ENCODE measurements at regions not wholly inside any gene's neighbourhood (a gene's known extent, or its start where the extent isn't known, plus 50 kb on each side); places are given as distances from the start of the nearest gene placed in this dataset.
"Not testable (repeated sequence)": the region's sequence is repeated elsewhere in the genome, so short reads cannot be mapped to it uniquely, and the experiment has no call there.

GRCh38 chr3:27779176-27779575, 57.1 kb upstream of the EOMES start:
- DNase-seq: no peak

GRCh38 chr3:27789420-27789819, 67.3 kb upstream of the EOMES start:
- DNase-seq: no peak

GRCh38 chr3:27791956-27792355, 69.8 kb upstream of the EOMES start:
- no peak for DNase-seq

GRCh38 chr3:27792869-27793268, 70.7 kb upstream of the EOMES start:
- no peak for DNase-seq

- DNase-seq: no peak
These were observed 72.1 kb upstream of the EOMES start for GRCh38 chr3:27794211-27794610.

- no peak for DNase-seq
These were observed 74.3 kb upstream of the EOMES start for GRCh38 chr3:27796365-27796875.

GRCh38 chr3:27797773-27798172, 75.7 kb upstream of the EOMES start:
- DNase-seq: no peak

GRCh38 chr3:27800261-27800660, 78.1 kb upstream of the EOMES start:
- DNase-seq: no peak

GRCh38 chr3:27802425-27802824, 80.3 kb upstream of the EOMES start:
- no peak for DNase-seq

- DNase-seq: peak in 1 of 5 experiments; percentile 31
These were observed 80.7 kb upstream of the EOMES start for GRCh38 chr3:27802849-27803248.

- no peak for DNase-seq
These were observed 83.2 kb upstream of the EOMES start for GRCh38 chr3:27805282-27805681.

GRCh38 chr3:27813255-27813654, 91.1 kb upstream of the EOMES start:
- DNase-seq: no peak

GRCh38 chr3:27821609-27822008, 99.5 kb upstream of the EOMES start:
- not testable (repeated sequence) for DNase-seq

GRCh38 chr3:27824312-27825200, 102.4 kb upstream of the EOMES start:
- peak in 1 of 5 experiments; percentile 25 for DNase-seq

- peak in 1 of 5 experiments; percentile 28 for DNase-seq
These were observed 104.3 kb upstream of the EOMES start for GRCh38 chr3:27826448-27826847.

GRCh38 chr3:27827041-27827440, 104.9 kb upstream of the EOMES start:
- DNase-seq: no peak

- peak in 1 of 5 experiments; percentile 59 for DNase-seq
These were observed 118.9 kb upstream of the EOMES start for GRCh38 chr3:27840807-27841594.

GRCh38 chr3:27844052-27844675, 122.0 kb upstream of the EOMES start:
- peak in 1 of 5 experiments; percentile 48 for DNase-seq

GRCh38 chr3:27847697-27848096, 125.6 kb upstream of the EOMES start:
- DNase-seq: no peak

- DNase-seq: peak in 1 of 5 experiments; percentile 59
These were observed 126.7 kb upstream of the EOMES start for GRCh38 chr3:27848826-27849225.

GRCh38 chr3:27859821-27860220, 137.7 kb upstream of the EOMES start:
- peak in 1 of 5 experiments; percentile 44 for DNase-seq

GRCh38 chr3:27861046-27862036, 139.2 kb upstream of the EOMES start:
- DNase-seq: peak in 2 of 5 experiments; percentile 50 to 99
